CD4-positive, alpha-beta T cell treated with Interleukin-21 for 1 hour (primary cell): ENCODE measurements at regions not wholly inside any gene's neighbourhood (a gene's known extent, or its start where the extent isn't known, plus 50 kb on each side); places are given as distances from the start of the nearest gene placed in this dataset.
"Not testable (repeated sequence)": the region's sequence is repeated elsewhere in the genome, so short reads cannot be mapped to it uniquely, and the experiment has no call there.

Source experiments
- DNase-seq: peaks from one replicate; pipeline ENCODE4 v3.0.0-alpha.2; 2020

DNA sequence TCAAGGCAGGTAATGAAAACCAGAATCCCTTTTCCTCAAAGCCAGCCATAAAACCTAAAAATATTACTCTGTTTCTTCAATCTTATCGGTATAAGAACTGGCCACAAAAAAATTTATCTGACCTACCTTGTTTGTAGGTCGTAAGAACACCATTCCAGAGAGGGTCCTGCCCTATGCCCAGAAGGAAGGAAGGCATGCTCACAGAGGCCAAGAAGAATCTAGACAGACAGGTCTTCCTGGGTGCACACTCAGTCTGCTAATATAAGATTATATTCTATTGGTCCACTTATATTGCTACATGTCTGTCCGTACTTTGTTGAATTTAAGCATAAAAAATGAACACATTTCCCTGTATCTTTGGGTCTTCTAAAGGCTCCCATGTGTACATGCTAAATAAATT, 2136.1 kb upstream of the PCDH20 start:
- DNase-seq = no peak

- DNase-seq = no peak
Observed at GRCh38 chr13:63546524-63546923, 2130.9 kb upstream of the PCDH20 start.

DNA sequence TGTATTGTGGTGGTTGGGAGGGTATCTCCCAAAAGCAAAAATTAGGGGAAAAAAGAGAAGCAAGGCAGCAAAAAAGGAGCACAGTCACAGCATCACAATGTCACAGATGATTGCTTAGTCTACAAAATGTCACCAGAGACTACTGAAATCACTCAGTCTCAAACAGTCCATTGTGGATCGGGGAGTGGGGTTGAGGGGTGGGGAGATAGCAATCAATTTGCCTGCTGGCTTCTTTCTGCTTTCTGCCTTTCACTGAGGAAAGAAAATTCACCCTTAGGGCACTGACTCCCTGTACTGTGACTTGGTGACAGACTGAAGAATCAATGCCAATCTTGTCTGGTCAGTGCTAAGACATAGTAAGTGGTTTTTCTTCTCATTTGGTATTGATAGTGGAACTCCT, 2127.1 kb upstream of the PCDH20 start:
- no peak for DNase-seq

- no peak for DNase-seq
Observed at GRCh38 chr13:63541336-63541735, 2125.7 kb upstream of the PCDH20 start.

- DNase-seq = no peak
Observed at GRCh38 chr13:63540061-63540460, 2124.4 kb upstream of the PCDH20 start.

- no peak for DNase-seq
Observed at GRCh38 chr13:63517371-63517770, 2101.7 kb upstream of the PCDH20 start.

- DNase-seq = no peak
Observed at GRCh38 chr13:63516124-63516523, 2100.5 kb upstream of the PCDH20 start.

GRCh38 chr13:63514886-63515285, 2099.2 kb upstream of the PCDH20 start:
- DNase-seq = no peak

- DNase-seq = no peak
Observed at GRCh38 chr13:63512095-63512494, 2096.4 kb upstream of the PCDH20 start.

DNA sequence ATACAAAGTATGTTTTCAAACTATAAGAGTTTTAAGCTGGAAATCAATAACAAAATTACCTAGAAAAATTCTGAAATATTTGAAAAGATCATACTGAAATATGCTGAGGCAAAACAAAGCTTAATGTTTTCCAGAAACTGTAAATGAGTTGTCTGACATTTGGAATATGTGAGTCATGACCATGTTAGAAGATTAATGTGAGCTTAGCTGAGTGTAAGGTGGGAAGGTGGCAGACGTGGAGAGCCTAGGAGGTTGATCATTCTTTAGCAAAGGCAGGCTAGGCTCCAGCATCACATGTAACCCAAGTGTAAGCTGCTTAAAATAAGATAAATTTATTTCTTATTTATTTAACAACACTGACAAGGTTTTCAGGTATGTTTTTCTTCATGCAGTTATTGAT, 2086.1 kb upstream of the PCDH20 start:
- DNase-seq = no peak

DNA sequence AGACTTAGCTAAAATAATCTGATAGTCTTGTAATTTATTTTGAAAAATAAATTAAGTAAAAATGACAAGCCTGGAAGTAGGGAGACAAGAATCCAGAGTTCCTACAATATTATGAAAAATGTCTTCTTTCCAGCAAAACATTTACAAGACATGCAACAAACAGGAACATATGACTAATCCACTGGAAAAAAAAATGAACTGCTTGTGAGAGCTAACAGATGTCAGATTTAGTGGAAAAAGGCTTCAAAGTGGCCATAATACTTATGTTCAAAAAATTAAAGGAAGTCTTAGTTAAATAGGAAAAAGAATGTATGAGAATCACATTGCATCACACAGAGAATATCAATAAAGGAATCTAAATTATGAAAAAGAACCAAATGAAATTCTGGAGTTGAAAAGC, 2082.0 kb upstream of the PCDH20 start:
- no peak for DNase-seq

DNA sequence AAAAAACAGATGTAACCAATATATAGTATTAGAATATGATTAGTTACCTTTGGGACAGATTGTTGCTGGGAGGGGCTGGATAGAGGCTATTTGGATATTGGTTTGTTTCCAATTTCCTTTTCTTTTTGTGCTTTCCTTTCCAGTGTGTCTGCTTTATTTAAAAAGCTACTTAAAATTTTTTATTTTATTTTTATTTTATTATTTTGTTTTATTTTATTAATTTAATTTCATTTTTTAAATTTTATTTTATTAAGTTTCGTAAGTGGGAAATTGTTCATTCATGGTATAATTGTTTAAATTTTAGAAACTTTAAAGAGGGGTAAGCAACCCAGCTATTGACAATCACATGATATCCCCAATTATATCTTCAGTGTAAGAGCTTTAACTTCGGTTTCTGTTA, 2077.0 kb upstream of the PCDH20 start:
- DNase-seq = no peak

DNA sequence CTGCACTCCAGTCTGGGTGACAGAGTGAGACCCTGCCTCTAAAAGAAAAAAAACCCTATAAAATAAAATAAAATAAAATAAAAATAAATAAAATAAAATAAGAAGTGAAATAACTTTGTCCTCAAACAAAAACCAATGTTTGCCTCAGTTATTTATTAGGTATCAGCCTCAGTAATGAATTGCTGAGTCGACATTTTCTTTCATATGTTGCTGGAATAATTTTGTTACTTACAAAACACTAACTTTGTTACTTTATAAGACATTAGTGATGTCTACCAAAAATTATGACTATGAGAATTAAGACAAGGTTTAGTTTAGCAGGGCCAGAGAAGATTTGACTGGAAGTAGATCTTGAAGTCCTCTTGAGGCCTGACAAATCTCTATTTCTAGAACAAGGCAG, 2074.5 kb upstream of the PCDH20 start:
- DNase-seq = no peak

- DNase-seq = no peak
Observed at GRCh38 chr13:63481334-63481733, 2065.7 kb upstream of the PCDH20 start.

DNA sequence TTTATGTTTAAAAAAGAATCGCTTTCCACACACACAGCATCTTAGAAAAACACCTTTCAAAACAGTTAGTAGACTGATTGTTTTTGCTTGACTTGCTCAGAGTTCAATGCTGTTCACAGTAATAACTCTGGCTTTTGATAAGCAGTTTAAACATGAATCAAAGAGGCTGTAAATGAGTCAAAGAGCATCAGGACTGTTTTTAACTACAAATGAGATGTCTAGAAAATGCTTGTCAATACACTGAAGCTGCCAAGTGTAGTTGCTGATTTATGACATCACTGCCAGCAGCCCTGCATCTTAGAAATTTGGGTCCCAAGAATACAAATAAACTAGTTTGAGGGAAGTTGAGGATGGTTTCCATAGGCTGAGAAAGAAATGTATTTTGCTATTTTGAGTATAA, 2057.1 kb upstream of the PCDH20 start:
- no peak for DNase-seq

- no peak for DNase-seq
Observed at GRCh38 chr13:63463782-63464610, 2048.3 kb upstream of the PCDH20 start.

DNA sequence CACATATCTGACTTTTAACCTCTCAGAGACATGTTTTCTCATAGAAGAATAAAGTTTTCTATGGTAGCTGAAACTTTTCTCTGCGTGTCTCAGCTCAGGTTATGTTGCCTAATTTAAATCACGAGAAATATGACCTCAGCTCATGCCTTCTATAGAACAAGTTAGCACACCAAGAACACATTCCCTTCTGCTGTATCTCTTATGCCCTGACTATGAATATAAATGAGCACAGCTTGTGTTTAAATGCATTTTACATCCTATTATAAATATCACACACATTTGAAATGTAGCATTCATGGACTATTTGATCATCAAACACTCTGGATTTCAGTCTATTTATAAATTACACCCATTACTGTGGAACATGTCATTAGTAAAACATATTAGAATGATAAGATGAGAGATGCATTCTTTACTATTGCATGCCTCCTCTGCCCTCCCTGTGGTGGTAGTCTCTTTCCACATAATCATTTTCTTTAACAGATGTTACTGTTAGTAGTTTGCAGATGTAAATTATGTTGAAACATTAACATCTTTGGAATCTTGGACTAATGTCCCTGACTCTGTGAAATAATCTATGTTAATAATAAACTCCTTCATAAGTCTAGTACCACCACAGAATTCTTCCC, 2044.9 kb upstream of the PCDH20 start:
- DNase-seq = no peak

DNA sequence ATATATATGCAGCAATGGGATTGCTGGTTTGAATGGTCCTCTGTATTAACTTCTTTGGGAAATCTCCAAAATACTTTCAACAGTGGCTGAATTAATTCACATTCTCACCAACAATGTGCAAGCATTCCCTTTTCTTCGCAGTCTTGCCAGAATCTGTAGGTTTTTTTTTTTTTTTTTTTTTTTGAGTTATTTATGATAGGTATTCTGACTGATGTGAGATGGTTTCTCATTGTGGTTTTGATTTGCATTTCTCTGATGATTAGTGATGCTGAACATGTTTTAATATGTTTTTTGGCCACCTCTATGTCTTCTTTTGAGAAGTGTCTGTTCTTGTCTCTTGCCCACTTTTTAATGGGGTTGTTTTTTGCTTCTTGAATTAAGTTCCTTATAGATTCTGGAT, 2041.5 kb upstream of the PCDH20 start:
- DNase-seq = no peak

DNA sequence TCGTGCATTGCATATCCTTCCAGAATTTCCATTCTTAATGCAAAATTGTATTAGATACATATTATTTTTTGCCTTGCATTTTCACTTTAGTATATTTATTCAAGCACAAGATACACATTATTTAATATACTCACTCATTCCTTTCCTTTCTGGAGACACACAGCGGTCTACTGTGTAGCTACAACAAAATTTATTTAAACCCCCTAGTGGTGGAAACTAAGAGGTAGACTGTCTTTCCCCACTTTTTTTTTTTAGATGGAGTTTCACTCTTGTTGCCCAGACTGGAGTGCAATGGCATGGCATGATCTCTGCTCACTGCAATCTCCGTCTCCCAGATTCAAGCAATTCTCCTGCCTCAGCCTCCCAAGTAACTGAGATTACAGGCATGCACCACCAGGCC, 2040.3 kb upstream of the PCDH20 start:
- DNase-seq = no peak

- DNase-seq = no peak
Observed at GRCh38 chr13:63449550-63449949, 2033.9 kb upstream of the PCDH20 start.

DNA sequence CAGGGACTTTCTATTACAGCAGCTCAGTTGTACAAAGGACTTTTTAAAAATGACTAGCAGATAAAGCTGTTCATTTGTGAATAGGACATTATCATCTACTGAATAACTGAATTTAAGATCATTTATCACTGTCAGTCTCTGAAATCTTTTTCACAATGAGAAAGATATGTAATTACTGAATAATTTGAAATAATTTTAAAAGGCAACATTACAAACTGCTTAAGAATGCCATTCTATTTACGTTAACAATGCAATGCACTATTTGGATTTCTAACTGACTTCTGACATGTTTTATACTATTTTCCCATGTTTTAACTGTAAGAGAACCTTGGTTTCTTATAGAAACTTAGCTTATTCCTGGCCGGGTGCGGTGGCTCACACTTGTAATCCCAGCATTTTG, 2033.0 kb upstream of the PCDH20 start:
- no peak for DNase-seq

DNA sequence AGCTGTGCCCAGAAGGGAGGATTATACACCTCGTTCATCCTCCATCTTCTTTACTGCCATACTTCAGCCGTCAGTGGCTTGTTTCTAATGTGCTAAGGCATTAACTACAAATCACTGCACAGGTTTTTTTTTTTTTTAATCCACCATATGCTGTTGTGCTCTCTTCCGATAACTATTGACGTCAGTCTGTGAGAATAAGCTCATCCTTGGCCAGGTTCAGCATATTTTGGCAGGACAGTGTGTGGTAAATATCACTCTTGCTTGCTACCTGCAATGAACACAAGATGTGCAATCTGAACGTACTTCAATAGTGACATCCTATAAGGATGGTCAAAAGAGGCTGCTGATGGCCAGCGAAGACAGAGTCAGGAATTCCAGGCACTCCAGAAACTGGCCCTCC, 2030.7 kb upstream of the PCDH20 start:
- no peak for DNase-seq

GRCh38 chr13:63444225-63444624, 2028.6 kb upstream of the PCDH20 start:
- not testable (repeated sequence) for DNase-seq

DNA sequence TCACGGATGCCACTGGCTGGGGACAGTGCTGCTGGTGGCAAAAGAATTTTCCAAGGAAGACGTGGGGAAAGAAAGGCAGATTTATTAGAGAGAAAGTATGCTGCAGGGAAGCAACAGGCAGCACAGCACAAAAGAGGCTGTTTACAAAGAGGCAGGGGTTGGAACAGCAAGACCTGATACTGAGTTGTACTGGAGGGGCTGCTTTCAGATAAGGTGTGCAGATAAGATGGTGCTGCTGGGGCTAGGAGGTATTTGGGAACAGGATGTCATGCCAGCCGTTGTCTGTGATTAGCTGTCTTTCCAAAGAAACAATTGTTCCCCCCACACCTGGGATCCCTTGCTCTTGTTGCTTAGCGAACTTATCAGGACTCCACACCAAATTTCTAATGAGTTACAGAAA, 2023.3 kb upstream of the PCDH20 start:
- no peak for DNase-seq

- no peak for DNase-seq
Observed at GRCh38 chr13:63436325-63436668, 2020.6 kb upstream of the PCDH20 start.
